WTC11 (cell line): ENCODE measurements at regions not wholly inside any gene's neighbourhood (a gene's known extent, or its start where the extent isn't known, plus 50 kb on each side); places are given as distances from the start of the nearest gene placed in this dataset.

Experiments
- ATAC-seq: fragments of 200-7000 bp; cut with Tn5 transposase; 2 replicates; pipeline ENCODE4 v1.10.0; 2021; ENCODE audit warnings: mild to moderate bottlenecking, moderate library complexity
- CTCF ChIA-PET: fragments of 300-600 bp; sonication (Branson Sonifier 250); formaldehyde crosslinking; loops from one replicate; lab custom pipeline; 2021; ENCODE audit warnings: antibody characterized with exemption; lab: Charles Lee
- POLR2A ChIA-PET: fragments of 350-600 bp; sonication (Branson Sonifier 250); formaldehyde crosslinking; loops from one replicate; lab custom pipeline; 2021; ENCODE audit warnings: antibody characterized with exemption; lab: Charles Lee
- DNase-seq: peaks from one replicate; pipeline ENCODE4 v3.0.0; 2021; ENCODE audit warnings: low spot score
- H3K27ac Mint-ChIP-seq: 2 replicates; pipeline ENCODE4 v1.8.0; 2021; ENCODE audit warnings: mixed read lengths
- H3K27me3 Mint-ChIP-seq: 2 replicates; pipeline ENCODE4 v1.8.0; 2021; ENCODE audit warnings: low read depth, mild to moderate bottlenecking, moderate library complexity, mixed read lengths
- H3K36me3 Mint-ChIP-seq: 2 replicates; pipeline ENCODE4 v1.8.0; 2021; ENCODE audit warnings: mixed read lengths
- H3K4me1 Mint-ChIP-seq: 2 replicates; pipeline ENCODE4 v1.8.0; 2022; ENCODE audit warnings: mixed read lengths
- H3K4me3 Mint-ChIP-seq: 2 replicates; pipeline ENCODE4 v1.8.0; 2021; ENCODE audit warnings: mild to moderate bottlenecking, moderate library complexity, mixed read lengths
- H3K9me3 Mint-ChIP-seq: 2 replicates; pipeline ENCODE4 v1.8.0; 2021; ENCODE audit warnings: mixed read lengths
- ELF4 ChIP-seq: sonication (generic); formaldehyde crosslinking; IDR thresholded peaks from 2 replicates; pipeline ENCODE4 v1.8.1; 2022; ENCODE audit warnings: low read depth, mild to moderate bottlenecking, moderate library complexity, missing genetic modification reagents
- GRHL2 ChIP-seq: fragments of 250-450 bp; sonication (Bioruptor Pico); IDR thresholded peaks from 2 replicates; pipeline ENCODE4 v1.8.0; 2022; ENCODE audit warnings: mild to moderate bottlenecking, moderate library complexity; ENCODE audit not compliant: insufficient replicate concordance, severe bottlenecking
- SP1 ChIP-seq: sonication (generic); formaldehyde crosslinking; conservative IDR thresholded peaks from 2 replicates; pipeline ENCODE4 v1.8.1; 2022; ENCODE audit warnings: missing genetic modification reagents
- ZBTB21 ChIP-seq: sonication (generic); formaldehyde crosslinking; IDR thresholded peaks from 2 replicates; pipeline ENCODE4 v1.8.1; 2023; ENCODE audit warnings: mild to moderate bottlenecking, missing genetic modification reagents, borderline replicate concordance
- TF ChIP-seq, protein P1 (sequence below): sonication (generic); formaldehyde crosslinking; IDR thresholded peaks from 2 replicates; pipeline ENCODE4 v1.8.0; 2023; ENCODE audit warnings: missing genetic modification reagents, mild to moderate bottlenecking, borderline replicate concordance
- TF ChIP-seq, protein P2 (sequence below): sonication (generic); formaldehyde crosslinking; IDR thresholded peaks from 2 replicates; pipeline ENCODE4 v1.8.1; 2023; ENCODE audit warnings: mild to moderate bottlenecking, missing genetic modification reagents, borderline replicate concordance
- TF ChIP-seq, protein P3 (sequence below): sonication (generic); formaldehyde crosslinking; IDR thresholded peaks from 2 replicates; pipeline ENCODE4 v1.8.1; 2023; ENCODE audit warnings: mild to moderate bottlenecking, missing genetic modification reagents
- TF ChIP-seq, protein P4 (sequence below): sonication (generic); formaldehyde crosslinking; IDR thresholded peaks from 2 replicates; pipeline ENCODE4 v1.8.1; 2022; ENCODE audit warnings: low read depth, mild to moderate bottlenecking, moderate library complexity, missing genetic modification reagents, borderline replicate concordance
- TF ChIP-seq, protein P5 (sequence below): sonication (generic); formaldehyde crosslinking; IDR thresholded peaks from 2 replicates; pipeline ENCODE4 v1.8.1; 2023; ENCODE audit warnings: mild to moderate bottlenecking, moderate library complexity, missing genetic modification reagents
- TF ChIP-seq, protein P6 (sequence below): sonication (generic); formaldehyde crosslinking; IDR thresholded peaks from 2 replicates; pipeline ENCODE4 v1.8.1; 2022; ENCODE audit warnings: missing genetic modification reagents, borderline replicate concordance
- TF ChIP-seq, protein P7 (sequence below): fragments of 250-450 bp; sonication (Bioruptor Pico); conservative IDR thresholded peaks from 2 replicates; pipeline ENCODE4 v1.9.0; 2021; ENCODE audit warnings: mild to moderate bottlenecking

DNA sequence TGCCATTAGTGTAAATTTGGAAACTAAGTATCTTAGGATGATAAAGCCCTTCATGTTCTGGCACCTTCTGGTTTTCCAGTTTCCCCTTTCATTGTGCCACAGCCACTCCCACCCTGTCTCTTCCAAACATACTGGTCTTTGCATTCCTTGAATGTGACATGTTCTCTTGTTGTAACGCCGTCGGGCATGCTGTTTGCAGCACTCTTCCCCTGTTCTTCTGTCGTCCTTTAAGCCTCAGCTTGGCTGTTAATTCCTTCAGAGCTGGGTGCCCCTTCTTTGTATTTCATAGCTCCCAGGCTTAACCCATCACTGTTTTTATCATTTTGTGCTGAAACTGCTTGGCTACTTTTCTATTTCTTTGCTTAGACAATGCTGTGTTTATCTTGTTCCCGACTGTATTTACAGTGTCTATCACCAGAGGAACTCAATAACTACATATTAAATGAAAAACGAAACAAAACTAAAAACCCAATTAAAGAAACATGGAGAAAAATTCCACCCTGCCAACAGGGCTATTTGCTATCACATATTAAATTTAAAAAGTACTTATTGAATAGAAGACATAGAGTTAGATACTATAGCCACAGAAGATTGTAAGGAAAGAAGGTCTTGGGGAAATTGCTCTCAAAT is 95.4 kb upstream of the KCNAB1 start (continued):
- TF ChIP-seq, protein P1, sequence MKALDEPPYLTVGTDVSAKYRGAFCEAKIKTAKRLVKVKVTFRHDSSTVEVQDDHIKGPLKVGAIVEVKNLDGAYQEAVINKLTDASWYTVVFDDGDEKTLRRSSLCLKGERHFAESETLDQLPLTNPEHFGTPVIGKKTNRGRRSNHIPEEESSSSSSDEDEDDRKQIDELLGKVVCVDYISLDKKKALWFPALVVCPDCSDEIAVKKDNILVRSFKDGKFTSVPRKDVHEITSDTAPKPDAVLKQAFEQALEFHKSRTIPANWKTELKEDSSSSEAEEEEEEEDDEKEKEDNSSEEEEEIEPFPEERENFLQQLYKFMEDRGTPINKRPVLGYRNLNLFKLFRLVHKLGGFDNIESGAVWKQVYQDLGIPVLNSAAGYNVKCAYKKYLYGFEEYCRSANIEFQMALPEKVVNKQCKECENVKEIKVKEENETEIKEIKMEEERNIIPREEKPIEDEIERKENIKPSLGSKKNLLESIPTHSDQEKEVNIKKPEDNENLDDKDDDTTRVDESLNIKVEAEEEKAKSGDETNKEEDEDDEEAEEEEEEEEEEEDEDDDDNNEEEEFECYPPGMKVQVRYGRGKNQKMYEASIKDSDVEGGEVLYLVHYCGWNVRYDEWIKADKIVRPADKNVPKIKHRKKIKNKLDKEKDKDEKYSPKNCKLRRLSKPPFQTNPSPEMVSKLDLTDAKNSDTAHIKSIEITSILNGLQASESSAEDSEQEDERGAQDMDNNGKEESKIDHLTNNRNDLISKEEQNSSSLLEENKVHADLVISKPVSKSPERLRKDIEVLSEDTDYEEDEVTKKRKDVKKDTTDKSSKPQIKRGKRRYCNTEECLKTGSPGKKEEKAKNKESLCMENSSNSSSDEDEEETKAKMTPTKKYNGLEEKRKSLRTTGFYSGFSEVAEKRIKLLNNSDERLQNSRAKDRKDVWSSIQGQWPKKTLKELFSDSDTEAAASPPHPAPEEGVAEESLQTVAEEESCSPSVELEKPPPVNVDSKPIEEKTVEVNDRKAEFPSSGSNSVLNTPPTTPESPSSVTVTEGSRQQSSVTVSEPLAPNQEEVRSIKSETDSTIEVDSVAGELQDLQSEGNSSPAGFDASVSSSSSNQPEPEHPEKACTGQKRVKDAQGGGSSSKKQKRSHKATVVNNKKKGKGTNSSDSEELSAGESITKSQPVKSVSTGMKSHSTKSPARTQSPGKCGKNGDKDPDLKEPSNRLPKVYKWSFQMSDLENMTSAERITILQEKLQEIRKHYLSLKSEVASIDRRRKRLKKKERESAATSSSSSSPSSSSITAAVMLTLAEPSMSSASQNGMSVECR (CRISPR knock-in tag), result no peak
- TF ChIP-seq, protein P2, sequence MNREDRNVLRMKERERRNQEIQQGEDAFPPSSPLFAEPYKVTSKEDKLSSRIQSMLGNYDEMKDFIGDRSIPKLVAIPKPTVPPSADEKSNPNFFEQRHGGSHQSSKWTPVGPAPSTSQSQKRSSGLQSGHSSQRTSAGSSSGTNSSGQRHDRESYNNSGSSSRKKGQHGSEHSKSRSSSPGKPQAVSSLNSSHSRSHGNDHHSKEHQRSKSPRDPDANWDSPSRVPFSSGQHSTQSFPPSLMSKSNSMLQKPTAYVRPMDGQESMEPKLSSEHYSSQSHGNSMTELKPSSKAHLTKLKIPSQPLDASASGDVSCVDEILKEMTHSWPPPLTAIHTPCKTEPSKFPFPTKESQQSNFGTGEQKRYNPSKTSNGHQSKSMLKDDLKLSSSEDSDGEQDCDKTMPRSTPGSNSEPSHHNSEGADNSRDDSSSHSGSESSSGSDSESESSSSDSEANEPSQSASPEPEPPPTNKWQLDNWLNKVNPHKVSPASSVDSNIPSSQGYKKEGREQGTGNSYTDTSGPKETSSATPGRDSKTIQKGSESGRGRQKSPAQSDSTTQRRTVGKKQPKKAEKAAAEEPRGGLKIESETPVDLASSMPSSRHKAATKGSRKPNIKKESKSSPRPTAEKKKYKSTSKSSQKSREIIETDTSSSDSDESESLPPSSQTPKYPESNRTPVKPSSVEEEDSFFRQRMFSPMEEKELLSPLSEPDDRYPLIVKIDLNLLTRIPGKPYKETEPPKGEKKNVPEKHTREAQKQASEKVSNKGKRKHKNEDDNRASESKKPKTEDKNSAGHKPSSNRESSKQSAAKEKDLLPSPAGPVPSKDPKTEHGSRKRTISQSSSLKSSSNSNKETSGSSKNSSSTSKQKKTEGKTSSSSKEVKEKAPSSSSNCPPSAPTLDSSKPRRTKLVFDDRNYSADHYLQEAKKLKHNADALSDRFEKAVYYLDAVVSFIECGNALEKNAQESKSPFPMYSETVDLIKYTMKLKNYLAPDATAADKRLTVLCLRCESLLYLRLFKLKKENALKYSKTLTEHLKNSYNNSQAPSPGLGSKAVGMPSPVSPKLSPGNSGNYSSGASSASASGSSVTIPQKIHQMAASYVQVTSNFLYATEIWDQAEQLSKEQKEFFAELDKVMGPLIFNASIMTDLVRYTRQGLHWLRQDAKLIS (CRISPR knock-in tag), result no peak
- TF ChIP-seq, all 79 proteins: peak for 0

DNA sequence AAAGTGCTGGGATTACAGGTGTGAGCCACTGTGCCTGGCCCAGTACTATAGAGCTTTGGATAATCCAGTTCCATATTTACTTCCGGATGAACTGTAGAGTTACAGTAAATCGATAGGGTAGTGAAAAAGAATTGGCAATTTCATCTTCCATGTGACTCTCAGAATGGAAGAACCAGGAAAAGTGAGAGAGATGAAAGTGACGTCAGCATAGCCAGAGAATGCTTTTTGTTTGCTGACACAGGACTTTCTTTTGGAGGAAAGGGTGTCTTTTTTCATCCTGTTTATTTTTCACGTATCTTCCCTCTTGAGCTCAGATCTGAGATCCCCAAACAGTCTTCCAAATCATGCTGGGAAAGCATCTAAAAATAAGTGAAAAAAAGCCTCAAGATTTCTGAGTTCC is 91.2 kb upstream of the KCNAB1 start:
- no peaks in the 10 kb centered on the region; the same call in 1 of the 2 replicates for H3K27me3 Mint-ChIP-seq
- DNase-seq (no peak), ATAC-seq (no peak)
- POLR2A ChIA-PET, result no interaction called here
- no peak overlapping the region for H3K4me3 Mint-ChIP-seq
- peaks cover 5% of the 10 kb centered on the region; the same call in 1 of the 2 replicates for H3K36me3 Mint-ChIP-seq
- H3K4me1 Mint-ChIP-seq, result peaks cover 25% of the 10 kb centered on the region
- TF ChIP-seq, protein P3, sequence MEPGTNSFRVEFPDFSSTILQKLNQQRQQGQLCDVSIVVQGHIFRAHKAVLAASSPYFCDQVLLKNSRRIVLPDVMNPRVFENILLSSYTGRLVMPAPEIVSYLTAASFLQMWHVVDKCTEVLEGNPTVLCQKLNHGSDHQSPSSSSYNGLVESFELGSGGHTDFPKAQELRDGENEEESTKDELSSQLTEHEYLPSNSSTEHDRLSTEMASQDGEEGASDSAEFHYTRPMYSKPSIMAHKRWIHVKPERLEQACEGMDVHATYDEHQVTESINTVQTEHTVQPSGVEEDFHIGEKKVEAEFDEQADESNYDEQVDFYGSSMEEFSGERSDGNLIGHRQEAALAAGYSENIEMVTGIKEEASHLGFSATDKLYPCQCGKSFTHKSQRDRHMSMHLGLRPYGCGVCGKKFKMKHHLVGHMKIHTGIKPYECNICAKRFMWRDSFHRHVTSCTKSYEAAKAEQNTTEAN, result no peak
- TF ChIP-seq, protein P4, sequence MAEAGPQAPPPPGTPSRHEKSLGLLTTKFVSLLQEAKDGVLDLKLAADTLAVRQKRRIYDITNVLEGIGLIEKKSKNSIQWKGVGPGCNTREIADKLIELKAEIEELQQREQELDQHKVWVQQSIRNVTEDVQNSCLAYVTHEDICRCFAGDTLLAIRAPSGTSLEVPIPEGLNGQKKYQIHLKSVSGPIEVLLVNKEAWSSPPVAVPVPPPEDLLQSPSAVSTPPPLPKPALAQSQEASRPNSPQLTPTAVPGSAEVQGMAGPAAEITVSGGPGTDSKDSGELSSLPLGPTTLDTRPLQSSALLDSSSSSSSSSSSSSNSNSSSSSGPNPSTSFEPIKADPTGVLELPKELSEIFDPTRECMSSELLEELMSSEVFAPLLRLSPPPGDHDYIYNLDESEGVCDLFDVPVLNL (CRISPR knock-in tag), result no peak
- TF ChIP-seq ELF4 (CRISPR knock-in tag), result no peak
- TF ChIP-seq SP1 (CRISPR knock-in tag), result no peak
- no peak for TF ChIP-seq GRHL2 (CRISPR knock-in tag)
- TF ChIP-seq, protein P5, sequence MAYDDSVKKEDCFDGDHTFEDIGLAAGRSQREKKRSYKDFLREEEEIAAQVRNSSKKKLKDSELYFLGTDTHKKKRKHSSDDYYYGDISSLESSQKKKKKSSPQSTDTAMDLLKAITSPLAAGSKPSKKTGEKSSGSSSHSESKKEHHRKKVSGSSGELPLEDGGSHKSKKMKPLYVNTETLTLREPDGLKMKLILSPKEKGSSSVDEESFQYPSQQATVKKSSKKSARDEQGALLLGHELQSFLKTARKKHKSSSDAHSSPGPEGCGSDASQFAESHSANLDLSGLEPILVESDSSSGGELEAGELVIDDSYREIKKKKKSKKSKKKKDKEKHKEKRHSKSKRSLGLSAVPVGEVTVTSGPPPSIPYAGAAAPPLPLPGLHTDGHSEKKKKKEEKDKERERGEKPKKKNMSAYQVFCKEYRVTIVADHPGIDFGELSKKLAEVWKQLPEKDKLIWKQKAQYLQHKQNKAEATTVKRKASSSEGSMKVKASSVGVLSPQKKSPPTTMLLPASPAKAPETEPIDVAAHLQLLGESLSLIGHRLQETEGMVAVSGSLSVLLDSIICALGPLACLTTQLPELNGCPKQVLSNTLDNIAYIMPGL (CRISPR knock-in tag), result no peak
- TF ChIP-seq, protein P6, sequence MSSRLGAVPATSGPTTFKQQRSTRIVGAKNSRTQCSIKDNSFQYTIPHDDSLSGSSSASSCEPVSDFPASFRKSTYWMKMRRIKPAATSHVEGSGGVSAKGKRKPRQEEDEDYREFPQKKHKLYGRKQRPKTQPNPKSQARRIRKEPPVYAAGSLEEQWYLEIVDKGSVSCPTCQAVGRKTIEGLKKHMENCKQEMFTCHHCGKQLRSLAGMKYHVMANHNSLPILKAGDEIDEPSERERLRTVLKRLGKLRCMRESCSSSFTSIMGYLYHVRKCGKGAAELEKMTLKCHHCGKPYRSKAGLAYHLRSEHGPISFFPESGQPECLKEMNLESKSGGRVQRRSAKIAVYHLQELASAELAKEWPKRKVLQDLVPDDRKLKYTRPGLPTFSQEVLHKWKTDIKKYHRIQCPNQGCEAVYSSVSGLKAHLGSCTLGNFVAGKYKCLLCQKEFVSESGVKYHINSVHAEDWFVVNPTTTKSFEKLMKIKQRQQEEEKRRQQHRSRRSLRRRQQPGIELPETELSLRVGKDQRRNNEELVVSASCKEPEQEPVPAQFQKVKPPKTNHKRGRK (CRISPR knock-in tag), result no peak
- no peak for TF ChIP-seq ZBTB21 (CRISPR knock-in tag)
- TF ChIP-seq, protein P7, sequence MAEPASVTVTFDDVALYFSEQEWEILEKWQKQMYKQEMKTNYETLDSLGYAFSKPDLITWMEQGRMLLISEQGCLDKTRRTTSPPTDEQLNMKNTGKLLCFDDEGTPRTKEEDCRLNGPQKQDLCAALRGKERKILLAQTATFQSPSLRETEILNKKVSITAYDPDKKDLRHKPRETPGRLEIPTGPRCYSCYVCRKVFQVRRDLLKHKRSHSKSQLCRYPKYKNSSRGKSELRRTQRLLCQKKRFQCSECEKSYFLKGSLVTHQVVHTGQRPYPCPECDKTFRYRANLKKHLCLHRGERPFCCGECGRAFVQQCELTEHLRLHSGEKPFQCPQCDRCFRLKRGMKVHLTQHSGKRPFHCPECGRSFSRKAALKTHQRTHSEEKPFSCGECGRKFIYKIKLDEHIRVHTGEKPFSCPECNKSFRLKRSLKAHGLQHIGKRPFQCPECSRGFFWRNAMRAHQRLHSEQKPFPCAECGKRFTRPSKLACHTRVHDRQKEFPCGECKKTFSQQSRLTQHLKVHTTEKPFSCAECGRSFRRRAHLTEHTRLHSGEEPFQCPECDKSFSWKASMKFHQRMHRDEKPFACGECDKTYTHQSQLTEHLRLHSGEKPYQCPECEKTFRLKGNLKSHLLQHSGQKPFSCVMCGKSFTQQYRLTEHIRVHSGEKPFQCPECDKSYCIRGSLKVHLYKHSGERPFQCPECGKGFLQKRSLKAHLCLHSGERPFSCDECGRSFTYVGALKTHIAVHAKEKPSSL (CRISPR knock-in tag), result no peak
- TF ChIP-seq, all 79 proteins: peak for 0
- Mint-ChIP-seq H3K9me3 (peaks cover 12% of the 10 kb centered on the region), H3K27ac (no peak overlapping the region)
- CTCF ChIA-PET, result no interaction called here
